OCI-LY7 (cell line): ENCODE measurements at regions not wholly inside any gene's neighbourhood (a gene's known extent, or its start where the extent isn't known, plus 50 kb on each side); places are given as distances from the start of the nearest gene placed in this dataset.

Experiments
- EZH2phosphoT487 ChIP-seq: fragments of 200-600 bp; sonication (generic); IDR thresholded peaks from 2 replicates; pipeline ENCODE4 v1.6.1; 2018; ENCODE audit warnings: low read depth, borderline replicate concordance, mild to moderate bottlenecking, mixed run types, antibody characterized with exemption, low read length, moderate library complexity, mixed read lengths
- TF ChIP-seq, protein P1 (sequence below): fragments of 200-600 bp; sonication (generic); conservative IDR thresholded peaks from 2 replicates; pipeline ENCODE4 v1.5.1; 2014; ENCODE audit warnings: mild to moderate bottlenecking, antibody characterized with exemption, low read length, moderate library complexity, mixed read lengths

DNA sequence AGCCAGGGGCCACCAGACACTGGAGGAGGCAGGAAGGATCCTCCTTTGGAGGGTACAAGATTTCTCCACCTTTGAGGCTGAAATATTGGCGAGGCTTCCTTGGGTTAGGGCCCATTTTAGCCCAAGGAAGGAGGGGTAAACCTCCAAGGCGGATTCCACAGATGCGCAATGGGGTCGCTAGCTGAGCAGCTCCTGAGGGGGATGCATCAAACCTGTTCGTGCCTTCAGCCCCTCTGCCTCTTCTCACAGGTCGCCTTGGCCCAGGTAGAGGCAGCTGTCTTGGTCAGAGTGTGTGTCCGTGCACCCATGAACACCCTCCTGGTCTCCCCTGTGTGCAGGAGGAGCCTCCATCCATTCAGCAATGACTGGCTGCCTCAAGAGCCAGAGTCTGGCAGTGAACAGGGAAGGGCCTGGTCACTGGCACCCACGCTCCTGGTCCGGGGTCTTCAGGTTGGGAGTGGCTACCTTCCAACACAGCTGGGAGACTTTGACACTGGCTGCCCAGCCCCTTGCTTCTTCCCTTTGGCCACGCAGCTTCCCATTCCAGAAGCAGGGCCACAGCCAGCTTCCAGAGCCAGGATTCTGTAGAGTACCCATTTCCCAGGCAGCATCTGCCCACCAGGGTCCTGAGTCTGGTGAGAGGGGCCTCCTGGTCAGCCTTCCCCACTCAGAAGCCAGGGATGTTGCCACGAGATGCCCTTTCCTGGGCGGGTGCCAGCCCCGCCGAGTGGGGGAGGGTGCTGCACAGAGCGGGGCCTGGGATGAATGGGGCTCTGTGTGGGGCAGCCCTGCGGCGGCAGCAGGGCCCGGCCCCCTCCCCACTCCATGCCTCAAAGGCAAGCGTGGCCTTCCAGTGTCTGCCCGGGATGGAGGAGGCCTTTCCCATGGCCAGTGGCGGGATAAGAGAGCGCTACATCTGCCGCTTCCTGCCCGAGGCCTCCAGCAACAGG lies 95.8 kb upstream of the GPC1 start:
- TF ChIP-seq, protein P1, sequence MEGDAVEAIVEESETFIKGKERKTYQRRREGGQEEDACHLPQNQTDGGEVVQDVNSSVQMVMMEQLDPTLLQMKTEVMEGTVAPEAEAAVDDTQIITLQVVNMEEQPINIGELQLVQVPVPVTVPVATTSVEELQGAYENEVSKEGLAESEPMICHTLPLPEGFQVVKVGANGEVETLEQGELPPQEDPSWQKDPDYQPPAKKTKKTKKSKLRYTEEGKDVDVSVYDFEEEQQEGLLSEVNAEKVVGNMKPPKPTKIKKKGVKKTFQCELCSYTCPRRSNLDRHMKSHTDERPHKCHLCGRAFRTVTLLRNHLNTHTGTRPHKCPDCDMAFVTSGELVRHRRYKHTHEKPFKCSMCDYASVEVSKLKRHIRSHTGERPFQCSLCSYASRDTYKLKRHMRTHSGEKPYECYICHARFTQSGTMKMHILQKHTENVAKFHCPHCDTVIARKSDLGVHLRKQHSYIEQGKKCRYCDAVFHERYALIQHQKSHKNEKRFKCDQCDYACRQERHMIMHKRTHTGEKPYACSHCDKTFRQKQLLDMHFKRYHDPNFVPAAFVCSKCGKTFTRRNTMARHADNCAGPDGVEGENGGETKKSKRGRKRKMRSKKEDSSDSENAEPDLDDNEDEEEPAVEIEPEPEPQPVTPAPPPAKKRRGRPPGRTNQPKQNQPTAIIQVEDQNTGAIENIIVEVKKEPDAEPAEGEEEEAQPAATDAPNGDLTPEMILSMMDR: no peak
- no peak for TF ChIP-seq EZH2phosphoT487
